ENCODE measurements at regions not wholly inside any gene's neighbourhood (a gene's known extent, or its start where the extent isn't known, plus 50 kb on each side); places are given as distances from the start of the nearest gene placed in this dataset.

DNA sequence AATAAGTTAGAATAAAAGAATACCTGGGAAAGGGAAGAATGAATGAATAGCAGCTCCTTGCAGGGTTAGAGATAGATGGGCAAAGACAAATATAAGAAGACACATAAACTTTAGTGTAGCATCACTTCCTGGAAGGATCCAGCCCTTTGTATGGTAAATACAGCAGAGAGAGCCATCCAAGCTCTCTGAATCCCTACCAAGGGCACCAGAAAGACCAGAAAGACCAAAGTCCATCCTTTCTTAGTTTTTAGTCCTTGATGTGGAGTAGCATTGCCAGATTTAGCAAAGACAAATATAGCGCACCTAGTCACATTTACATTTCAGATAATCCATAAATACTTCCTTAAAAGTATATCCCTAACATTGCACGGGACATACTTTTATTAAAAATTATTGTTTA lies 56.1 kb upstream of the C9orf72 start:
- TF ChIP-seq, protein P1, sequence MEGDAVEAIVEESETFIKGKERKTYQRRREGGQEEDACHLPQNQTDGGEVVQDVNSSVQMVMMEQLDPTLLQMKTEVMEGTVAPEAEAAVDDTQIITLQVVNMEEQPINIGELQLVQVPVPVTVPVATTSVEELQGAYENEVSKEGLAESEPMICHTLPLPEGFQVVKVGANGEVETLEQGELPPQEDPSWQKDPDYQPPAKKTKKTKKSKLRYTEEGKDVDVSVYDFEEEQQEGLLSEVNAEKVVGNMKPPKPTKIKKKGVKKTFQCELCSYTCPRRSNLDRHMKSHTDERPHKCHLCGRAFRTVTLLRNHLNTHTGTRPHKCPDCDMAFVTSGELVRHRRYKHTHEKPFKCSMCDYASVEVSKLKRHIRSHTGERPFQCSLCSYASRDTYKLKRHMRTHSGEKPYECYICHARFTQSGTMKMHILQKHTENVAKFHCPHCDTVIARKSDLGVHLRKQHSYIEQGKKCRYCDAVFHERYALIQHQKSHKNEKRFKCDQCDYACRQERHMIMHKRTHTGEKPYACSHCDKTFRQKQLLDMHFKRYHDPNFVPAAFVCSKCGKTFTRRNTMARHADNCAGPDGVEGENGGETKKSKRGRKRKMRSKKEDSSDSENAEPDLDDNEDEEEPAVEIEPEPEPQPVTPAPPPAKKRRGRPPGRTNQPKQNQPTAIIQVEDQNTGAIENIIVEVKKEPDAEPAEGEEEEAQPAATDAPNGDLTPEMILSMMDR (conservative IDR thresholded peaks at IDR 0.05; ENCODE audit: low read length): no peak
- no peak for TF ChIP-seq EZH2phosphoT487 (IDR thresholded peaks at IDR 0.05; ENCODE audit: borderline replicate concordance)

All from Loucy (cell line).